ENCODE measurements at regions not wholly inside any gene's neighbourhood (a gene's known extent, or its start where the extent isn't known, plus 50 kb on each side); places are given as distances from the start of the nearest gene placed in this dataset.

GRCh38 chr3:163879172-163879571 is 1199.1 kb downstream of the SI start:
- TF ChIP-seq, protein P1, sequence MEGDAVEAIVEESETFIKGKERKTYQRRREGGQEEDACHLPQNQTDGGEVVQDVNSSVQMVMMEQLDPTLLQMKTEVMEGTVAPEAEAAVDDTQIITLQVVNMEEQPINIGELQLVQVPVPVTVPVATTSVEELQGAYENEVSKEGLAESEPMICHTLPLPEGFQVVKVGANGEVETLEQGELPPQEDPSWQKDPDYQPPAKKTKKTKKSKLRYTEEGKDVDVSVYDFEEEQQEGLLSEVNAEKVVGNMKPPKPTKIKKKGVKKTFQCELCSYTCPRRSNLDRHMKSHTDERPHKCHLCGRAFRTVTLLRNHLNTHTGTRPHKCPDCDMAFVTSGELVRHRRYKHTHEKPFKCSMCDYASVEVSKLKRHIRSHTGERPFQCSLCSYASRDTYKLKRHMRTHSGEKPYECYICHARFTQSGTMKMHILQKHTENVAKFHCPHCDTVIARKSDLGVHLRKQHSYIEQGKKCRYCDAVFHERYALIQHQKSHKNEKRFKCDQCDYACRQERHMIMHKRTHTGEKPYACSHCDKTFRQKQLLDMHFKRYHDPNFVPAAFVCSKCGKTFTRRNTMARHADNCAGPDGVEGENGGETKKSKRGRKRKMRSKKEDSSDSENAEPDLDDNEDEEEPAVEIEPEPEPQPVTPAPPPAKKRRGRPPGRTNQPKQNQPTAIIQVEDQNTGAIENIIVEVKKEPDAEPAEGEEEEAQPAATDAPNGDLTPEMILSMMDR (IDR thresholded peaks at IDR 0.05) = no peak
- TF ChIP-seq POLR2AphosphoS5 (IDR thresholded peaks at IDR 0.05) (no peak), POLR2A (IDR thresholded peaks at IDR 0.05) (no peak), EP300 (IDR thresholded peaks at IDR 0.05) (no peak)
